IPS DF 4.7 (cell line): ENCODE measurements at regions not wholly inside any gene's neighbourhood (a gene's known extent, or its start where the extent isn't known, plus 50 kb on each side); places are given as distances from the start of the nearest gene placed in this dataset.
"Not testable (repeated sequence)": the region's sequence is repeated elsewhere in the genome, so short reads cannot be mapped to it uniquely, and the experiment has no call there.

Experiments
- DNase-seq: peaks from one replicate; pipeline ENCODE4 v3.0.0-alpha.2; 2013; ENCODE audit warnings: low spot score; ENCODE audit errors: extremely low read depth

GRCh38 chr3:72660270-72661114, 187.8 kb downstream of the SHQ1 start:
- no peak for DNase-seq

GRCh38 chr3:72659596-72659995, 188.6 kb downstream of the SHQ1 start:
- DNase-seq = no peak

- no peak for DNase-seq
Observed at GRCh38 chr3:72659188-72659587, 189.1 kb downstream of the SHQ1 start.

GRCh38 chr3:72658466-72659100, 189.7 kb downstream of the SHQ1 start:
- no peak for DNase-seq

GRCh38 chr3:72657666-72658065, 190.6 kb downstream of the SHQ1 start:
- no peak for DNase-seq

- DNase-seq = no peak
Observed at GRCh38 chr3:72655723-72656122, 192.5 kb downstream of the SHQ1 start.

- DNase-seq = peak; percentile 64
Observed at GRCh38 chr3:72655131-72655551, 193.1 kb downstream of the SHQ1 start.

- DNase-seq = no peak
Observed at GRCh38 chr3:72652395-72652794, 195.8 kb downstream of the SHQ1 start.

GRCh38 chr3:72651498-72651897, 196.7 kb downstream of the SHQ1 start:
- DNase-seq = no peak

GRCh38 chr3:72646263-72646662, 202.0 kb downstream of the SHQ1 start:
- DNase-seq = no peak

GRCh38 chr3:72643635-72644034, 204.6 kb downstream of the SHQ1 start:
- not testable (repeated sequence) for DNase-seq

- no peak for DNase-seq
Observed at GRCh38 chr3:72641684-72642083, 206.6 kb downstream of the SHQ1 start.

GRCh38 chr3:72641072-72641471, 207.2 kb downstream of the SHQ1 start:
- no peak for DNase-seq

GRCh38 chr3:72636969-72637597, 211.2 kb downstream of the SHQ1 start:
- no peak for DNase-seq

- no peak for DNase-seq
Observed at GRCh38 chr3:72635551-72635950, 212.7 kb downstream of the SHQ1 start.

- no peak for DNase-seq
Observed at GRCh38 chr3:72634128-72634527, 214.1 kb downstream of the SHQ1 start.

- DNase-seq = no peak
Observed at GRCh38 chr3:72633534-72633933, 214.7 kb downstream of the SHQ1 start.

- no peak for DNase-seq
Observed at GRCh38 chr3:72633121-72633520, 215.1 kb downstream of the SHQ1 start.

GRCh38 chr3:72632129-72632528, 216.1 kb downstream of the SHQ1 start:
- no peak for DNase-seq

GRCh38 chr3:72630969-72631344, 217.3 kb downstream of the SHQ1 start:
- DNase-seq = no peak

GRCh38 chr3:72630327-72630968, 217.8 kb downstream of the SHQ1 start:
- no peak for DNase-seq

- DNase-seq = no peak
Observed at GRCh38 chr3:72629191-72629631, 219.0 kb downstream of the SHQ1 start.
